ENCODE measurements at regions not wholly inside any gene's neighbourhood (a gene's known extent, or its start where the extent isn't known, plus 50 kb on each side); places are given as distances from the start of the nearest gene placed in this dataset.

DNA sequence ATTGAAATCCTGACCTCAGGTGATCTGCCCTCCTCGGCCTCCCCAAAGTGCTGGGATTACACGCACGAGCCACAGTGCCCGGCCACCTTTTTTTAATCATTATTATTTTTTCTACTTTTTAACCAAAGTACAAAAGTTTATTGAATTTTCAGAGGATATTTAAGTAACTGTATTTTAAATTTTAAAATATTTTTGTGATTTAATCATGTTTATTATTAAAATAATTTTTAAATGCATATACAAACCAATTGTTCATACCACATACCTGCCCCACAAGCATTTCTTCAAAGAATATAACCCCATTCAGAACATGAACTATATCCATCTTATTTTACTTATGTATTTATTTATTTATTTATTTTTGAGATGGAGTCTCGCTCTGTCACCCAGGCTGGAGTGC is 163.6 kb upstream of the MAP2 start:
- TF ChIP-seq, protein P1, sequence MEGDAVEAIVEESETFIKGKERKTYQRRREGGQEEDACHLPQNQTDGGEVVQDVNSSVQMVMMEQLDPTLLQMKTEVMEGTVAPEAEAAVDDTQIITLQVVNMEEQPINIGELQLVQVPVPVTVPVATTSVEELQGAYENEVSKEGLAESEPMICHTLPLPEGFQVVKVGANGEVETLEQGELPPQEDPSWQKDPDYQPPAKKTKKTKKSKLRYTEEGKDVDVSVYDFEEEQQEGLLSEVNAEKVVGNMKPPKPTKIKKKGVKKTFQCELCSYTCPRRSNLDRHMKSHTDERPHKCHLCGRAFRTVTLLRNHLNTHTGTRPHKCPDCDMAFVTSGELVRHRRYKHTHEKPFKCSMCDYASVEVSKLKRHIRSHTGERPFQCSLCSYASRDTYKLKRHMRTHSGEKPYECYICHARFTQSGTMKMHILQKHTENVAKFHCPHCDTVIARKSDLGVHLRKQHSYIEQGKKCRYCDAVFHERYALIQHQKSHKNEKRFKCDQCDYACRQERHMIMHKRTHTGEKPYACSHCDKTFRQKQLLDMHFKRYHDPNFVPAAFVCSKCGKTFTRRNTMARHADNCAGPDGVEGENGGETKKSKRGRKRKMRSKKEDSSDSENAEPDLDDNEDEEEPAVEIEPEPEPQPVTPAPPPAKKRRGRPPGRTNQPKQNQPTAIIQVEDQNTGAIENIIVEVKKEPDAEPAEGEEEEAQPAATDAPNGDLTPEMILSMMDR (conservative IDR thresholded peaks at IDR 0.05; ENCODE audit: low read length), result no peak
- TF ChIP-seq EZH2phosphoT487 (IDR thresholded peaks at IDR 0.05; ENCODE audit: borderline replicate concordance, low read depth, low read length), result no peak
